HepG2 (cell line): ENCODE measurements at regions not wholly inside any gene's neighbourhood (a gene's known extent, or its start where the extent isn't known, plus 50 kb on each side); places are given as distances from the start of the nearest gene placed in this dataset.

Source experiments
- ATAC-seq: fragments of 200-7000 bp; cut with Tn5 transposase; 3 replicates; pipeline ENCODE4 v1.9.1; 2020; ENCODE audit warnings: mild to moderate bottlenecking, moderate library complexity
- BruUV-seq: library from RNA; stranded (reverse); fragments of 400-500 nt; replicated peaks from 2 replicates; lab custom pipeline; 2021; lab: Mats Ljungman, UMichigan
- CTCF ChIA-PET: fragments of 300-600 bp; formaldehyde crosslinking; extraction: SDS; loops from one replicate; lab custom pipeline; 2021; ENCODE audit warnings: low total read pairs, inconsistent platforms, low intra/inter-chr PET ratio; lab: Yijun Ruan, JAX
- POLR2A ChIA-PET: fragments of 350-600 bp; sonication (Branson Sonifier 250); formaldehyde crosslinking; loops from one replicate; lab custom pipeline; 2020; ENCODE audit warnings: antibody characterized with exemption, inconsistent platforms; lab: Yijun Ruan, JAX
- DNase-seq: peaks from one replicate; pipeline ENCODE4 v3.0.0-alpha.2; 2015; ENCODE audit warnings: low spot score
- FAIRE-seq: peaks from 3 replicates; lab custom pipeline; 2011; peaks lifted over from hg19 to GRCh38; lab: Jason Lieb, UNC
- H2AFZ ChIP-seq: one replicate; pipeline ENCODE4 v1.6.1; 2011; ENCODE audit warnings: low read length, inconsistent platforms
- H3K27ac ChIP-seq: fragments of 300-600 bp; 3 replicates; pipeline ENCODE4 v1.8.0; 2011; ENCODE audit warnings: mixed run types, mild to moderate bottlenecking, mixed read lengths, low read length, inconsistent platforms; ENCODE audit not compliant: insufficient read depth; ENCODE audit errors: extremely low read length
- H3K27me3 ChIP-seq, 2 experiments: fragments of 200-600 bp in 1 of 2; 2 replicates in 1 of 2; 3 replicates in 1 of 2; pipeline versions ENCODE4 v1.6.0 to v1.8.0; 2011; ENCODE audit warnings: low read length in 2 of 2, mild to moderate bottlenecking in 2 of 2, moderate library complexity in 2 of 2, inconsistent platforms in 1 of 2; ENCODE audit not compliant: insufficient read depth in 2 of 2, control insufficient read depth in 1 of 2
- H3K36me3 ChIP-seq, 2 experiments: fragments of 200-600 bp in 1 of 2; replicated peaks in 1 of 2; 2 replicates in 1 of 2; 3 replicates in 1 of 2; pipeline versions ENCODE4 v1.5.1 to v1.8.0; 2011; ENCODE audit warnings: low read length in 2 of 2, inconsistent platforms in 1 of 2; ENCODE audit not compliant: insufficient read depth in 2 of 2, control insufficient read depth in 1 of 2
- H3K4me1 ChIP-seq: 2 replicates; pipeline ENCODE4 v1.5.1; 2012; ENCODE audit warnings: low read length, inconsistent platforms; ENCODE audit not compliant: insufficient read depth
- H3K4me2 ChIP-seq: 2 replicates; pipeline ENCODE4 v1.6.0; 2011; ENCODE audit warnings: low read depth, low read length, inconsistent platforms
- H3K4me3 ChIP-seq, 3 experiments: fragments of 200-600 bp in 1 of 3; sonication (generic), shearing (Covaris generic) in 1 of 3; replicated peaks in 1 of 3; 2 replicates each; pipeline ENCODE4 v1.5.1; 2011 to 2016; ENCODE audit warnings: low read length in 3 of 3, inconsistent platforms in 2 of 3, low read depth in 2 of 3, mild to moderate bottlenecking in 2 of 3, control low read depth in 1 of 3, mixed read lengths in 1 of 3; ENCODE audit not compliant: insufficient read depth in 1 of 3
- H3K79me2 ChIP-seq: one replicate; pipeline ENCODE4 v1.6.1; 2011; ENCODE audit warnings: low read length, inconsistent platforms; ENCODE audit not compliant: insufficient read depth
- H3K9ac ChIP-seq: 2 replicates; pipeline ENCODE4 v1.6.0; 2011; ENCODE audit warnings: mild to moderate bottlenecking, low read depth, low read length, inconsistent platforms; ENCODE audit not compliant: insufficient read depth
- H3K9me3 ChIP-seq: 2 replicates; pipeline ENCODE4 v1.5.1; 2012; ENCODE audit warnings: mild to moderate bottlenecking, low read length
- H4K20me1 ChIP-seq: 2 replicates; pipeline ENCODE4 v1.6.0; 2011; ENCODE audit warnings: inconsistent platforms, mild to moderate bottlenecking, low read length, moderate library complexity; ENCODE audit not compliant: insufficient read depth
- ELF4 ChIP-seq: sonication (generic); formaldehyde crosslinking; IDR thresholded peaks from 2 replicates; pipeline ENCODE4 v1.5.0; 2020; ENCODE audit warnings: missing genetic modification reagents, mild to moderate bottlenecking, moderate library complexity, borderline replicate concordance
- ETV5 ChIP-seq: IDR thresholded peaks from 2 replicates; pipeline ENCODE4 v1.6.1; 2018; ENCODE audit warnings: missing biosample characterization, missing genetic modification reagents, inconsistent platforms, borderline replicate concordance
- KLF6 ChIP-seq: IDR thresholded peaks from 2 replicates; pipeline ENCODE4 v1.8.0; 2016; ENCODE audit warnings: missing biosample characterization, missing genetic modification reagents
- MED13 ChIP-seq: sonication (generic); formaldehyde crosslinking; IDR thresholded peaks from 2 replicates; pipeline ENCODE4 v1.5.0; 2020; ENCODE audit warnings: missing genetic modification reagents
- SRSF4 ChIP-seq: fragments of 200-400 bp; formaldehyde crosslinking; IDR thresholded peaks from one replicate; pipeline ENCODE4 v1.6.1; 2018; ENCODE audit warnings: mild to moderate bottlenecking, low read depth, low read length, moderate library complexity; ENCODE audit not compliant: poor library complexity, severe bottlenecking
- ZNF12 ChIP-seq: sonication (generic); formaldehyde crosslinking; IDR thresholded peaks from 2 replicates; pipeline ENCODE4 v1.5.0; 2020; ENCODE audit warnings: missing genetic modification reagents
- ZNF253 ChIP-seq: sonication (generic); formaldehyde crosslinking; IDR thresholded peaks from 2 replicates; pipeline ENCODE4 v1.8.0; 2022; ENCODE audit warnings: mild to moderate bottlenecking, missing genetic modification reagents, borderline replicate concordance
- ZNF335 ChIP-seq: sonication (generic); formaldehyde crosslinking; IDR thresholded peaks from 2 replicates; pipeline ENCODE4 v1.4.0; 2020; ENCODE audit warnings: missing genetic modification reagents
- ZNF383 ChIP-seq: sonication (generic); formaldehyde crosslinking; IDR thresholded peaks from 2 replicates; pipeline ENCODE4 v1.4.0; 2020; ENCODE audit warnings: missing genetic modification reagents, mild to moderate bottlenecking, borderline replicate concordance
- ZNF619 ChIP-seq: sonication (generic); formaldehyde crosslinking; IDR thresholded peaks from 2 replicates; pipeline ENCODE4 v1.4.0; 2020; ENCODE audit warnings: mild to moderate bottlenecking, missing genetic modification reagents
- WGBS: methylation state at CpG from one replicate; pipeline ENCODE4 v1.1.6; 2017; ENCODE audit warnings: low lambda C conversion rate; 5-methylcytosine and 5-hydroxymethylcytosine counted together
- in situ Hi-C: cut with HindIII; loops from 2 replicates; pipeline ENCODE4 v1.10.0; 2017; ENCODE audit warnings: low pct_unique_long_range_greater_than_20kb; ENCODE audit not compliant: extremely low pct_ligation_motif_present
- intact Hi-C: fragments of 100-400 bp; cut with micrococcal nuclease; formaldehyde crosslinking; loops from one replicate; pipeline ENCODE4 v1.10.0; 2022; ENCODE audit not compliant: unreplicated experiment
- TF ChIP-seq, protein P1 (sequence below): sonication (generic); formaldehyde crosslinking; IDR thresholded peaks from 2 replicates; pipeline ENCODE4 v1.4.0; 2020; ENCODE audit warnings: missing genetic modification reagents, borderline replicate concordance
- TF ChIP-seq, protein P2 (sequence below), 2 experiments: sonication (generic) in 1 of 2; formaldehyde crosslinking in 1 of 2; IDR thresholded peaks; 2 replicates each; pipeline versions ENCODE4 v1.5.1 to v1.6.1; 2011 to 2020; ENCODE audit warnings: borderline replicate concordance in 1 of 2, low read depth in 1 of 2, low read length in 1 of 2, mild to moderate bottlenecking in 1 of 2, missing genetic modification reagents in 1 of 2, moderate library complexity in 1 of 2
- TF ChIP-seq, protein P3 (sequence below): sonication (generic); formaldehyde crosslinking; IDR thresholded peaks from 2 replicates; pipeline ENCODE4 v1.9.0; 2021; ENCODE audit warnings: missing genetic modification reagents, borderline replicate concordance
- TF ChIP-seq, protein P4 (sequence below): sonication (generic); formaldehyde crosslinking; IDR thresholded peaks from 2 replicates; pipeline ENCODE4 v1.4.0; 2020; ENCODE audit warnings: mild to moderate bottlenecking, missing genetic modification reagents, borderline replicate concordance

DNA sequence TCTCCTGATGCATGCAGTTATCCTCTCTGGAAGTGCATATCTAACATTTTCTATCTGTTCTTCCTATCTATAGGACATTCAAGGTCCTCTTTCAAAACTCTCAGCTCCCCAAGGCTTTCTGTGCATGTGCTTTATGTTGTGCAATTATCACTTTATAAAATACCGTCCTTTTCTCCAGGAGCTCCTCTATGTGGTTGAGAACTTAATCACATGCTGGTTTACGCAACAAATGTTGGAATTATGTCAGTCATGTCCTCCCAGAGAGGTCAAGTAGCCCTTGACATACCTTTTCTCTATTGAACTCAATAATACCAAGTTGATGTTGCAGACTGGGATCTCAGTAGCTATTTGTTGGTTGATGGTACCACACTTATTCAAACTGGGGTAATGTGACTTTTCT lies 388.4 kb downstream of the BTBD3 start (continued):
- TF ChIP-seq, protein P1, sequence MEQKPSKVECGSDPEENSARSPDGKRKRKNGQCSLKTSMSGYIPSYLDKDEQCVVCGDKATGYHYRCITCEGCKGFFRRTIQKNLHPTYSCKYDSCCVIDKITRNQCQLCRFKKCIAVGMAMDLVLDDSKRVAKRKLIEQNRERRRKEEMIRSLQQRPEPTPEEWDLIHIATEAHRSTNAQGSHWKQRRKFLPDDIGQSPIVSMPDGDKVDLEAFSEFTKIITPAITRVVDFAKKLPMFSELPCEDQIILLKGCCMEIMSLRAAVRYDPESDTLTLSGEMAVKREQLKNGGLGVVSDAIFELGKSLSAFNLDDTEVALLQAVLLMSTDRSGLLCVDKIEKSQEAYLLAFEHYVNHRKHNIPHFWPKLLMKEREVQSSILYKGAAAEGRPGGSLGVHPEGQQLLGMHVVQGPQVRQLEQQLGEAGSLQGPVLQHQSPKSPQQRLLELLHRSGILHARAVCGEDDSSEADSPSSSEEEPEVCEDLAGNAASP (CRISPR knock-in tag), result no peak
- TF ChIP-seq ZNF253 (CRISPR knock-in tag), result no peak

DNA sequence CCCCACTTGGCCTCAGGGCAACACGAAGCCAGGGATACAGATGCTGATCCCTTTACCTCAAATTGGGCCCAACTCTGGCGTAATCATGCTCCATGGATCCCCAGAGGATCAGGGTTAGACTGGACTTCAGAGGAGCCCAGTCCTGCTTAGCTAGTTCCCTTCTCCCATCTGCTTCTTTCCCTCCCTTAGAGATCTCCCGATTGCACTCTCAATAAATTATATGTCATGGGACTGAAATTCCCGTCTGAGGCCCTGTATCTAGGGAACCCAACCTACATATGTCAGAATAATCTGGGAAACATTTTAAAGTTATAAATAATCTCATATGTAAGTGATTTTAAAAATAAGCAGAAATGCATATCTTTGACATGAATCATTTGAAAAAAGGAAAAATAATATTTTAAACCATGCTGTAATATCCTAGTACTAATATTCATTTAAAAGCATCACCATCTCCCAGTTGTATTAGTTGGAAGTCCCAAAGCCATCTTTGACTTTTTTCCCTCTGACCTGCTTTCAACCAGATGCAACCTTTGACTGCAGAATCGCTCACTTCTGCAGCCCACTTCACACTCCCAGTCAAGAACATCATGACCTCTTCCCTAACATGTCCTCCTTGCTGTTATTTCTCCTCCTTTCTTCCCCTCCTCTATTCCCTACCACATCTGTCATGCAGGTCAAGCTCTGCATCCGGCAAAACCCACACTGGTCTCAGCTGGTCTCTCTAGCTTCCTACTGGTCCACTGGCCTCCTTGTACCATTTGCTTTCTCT lies 393.6 kb downstream of the BTBD3 start:
- DNase-seq, result no peak
- Histone ChIP-seq H3K4me1 (no peaks in the 10 kb centered on the region), H4K20me1 (no peaks in the 10 kb centered on the region), H3K9ac (no peak overlapping the region), H3K4me2 (no peak overlapping the region), H2AFZ (no peak overlapping the region), H3K4me3 (no peak overlapping the region), H3K79me2 (no peaks in the 10 kb centered on the region), H3K9me3 (peaks cover 63% of the 10 kb centered on the region), H3K36me3 (no peaks in the 10 kb centered on the region), H3K27me3 (no peaks in the 10 kb centered on the region), H3K27ac (no peak overlapping the region)
- ChIA-PET POLR2A (no interaction called here), CTCF (no interaction called here)
- no peak for FAIRE-seq
- in situ Hi-C loops, result no loop called here
- intact Hi-C loops, result no loop called here
- WGBS, result 8% methylated on average over 5 of the region's 6 CpGs
- no peak for ATAC-seq
- no TSS peak for BruUV-seq
- TF ChIP-seq KLF6 (CRISPR knock-in tag) (no peak), ETV5 (CRISPR knock-in tag) (no peak), SRSF4 (no peak), ELF4 (CRISPR knock-in tag) (no peak), MED13 (no peak), ZNF12 (CRISPR knock-in tag) (no peak), ZNF335 (no peak), ZNF619 (CRISPR knock-in tag) (no peak), ZNF383 (CRISPR knock-in tag) (no peak)
- TF ChIP-seq, protein P2, sequence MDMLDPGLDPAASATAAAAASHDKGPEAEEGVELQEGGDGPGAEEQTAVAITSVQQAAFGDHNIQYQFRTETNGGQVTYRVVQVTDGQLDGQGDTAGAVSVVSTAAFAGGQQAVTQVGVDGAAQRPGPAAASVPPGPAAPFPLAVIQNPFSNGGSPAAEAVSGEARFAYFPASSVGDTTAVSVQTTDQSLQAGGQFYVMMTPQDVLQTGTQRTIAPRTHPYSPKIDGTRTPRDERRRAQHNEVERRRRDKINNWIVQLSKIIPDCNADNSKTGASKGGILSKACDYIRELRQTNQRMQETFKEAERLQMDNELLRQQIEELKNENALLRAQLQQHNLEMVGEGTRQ (IDR thresholded peaks at IDR 0.05; ENCODE audit: low read depth, low read length), result no peak
- TF ChIP-seq, protein P2 (CRISPR knock-in tag; IDR thresholded peaks at IDR 0.05; ENCODE audit: borderline replicate concordance), result no peak
- TF ChIP-seq, protein P3, sequence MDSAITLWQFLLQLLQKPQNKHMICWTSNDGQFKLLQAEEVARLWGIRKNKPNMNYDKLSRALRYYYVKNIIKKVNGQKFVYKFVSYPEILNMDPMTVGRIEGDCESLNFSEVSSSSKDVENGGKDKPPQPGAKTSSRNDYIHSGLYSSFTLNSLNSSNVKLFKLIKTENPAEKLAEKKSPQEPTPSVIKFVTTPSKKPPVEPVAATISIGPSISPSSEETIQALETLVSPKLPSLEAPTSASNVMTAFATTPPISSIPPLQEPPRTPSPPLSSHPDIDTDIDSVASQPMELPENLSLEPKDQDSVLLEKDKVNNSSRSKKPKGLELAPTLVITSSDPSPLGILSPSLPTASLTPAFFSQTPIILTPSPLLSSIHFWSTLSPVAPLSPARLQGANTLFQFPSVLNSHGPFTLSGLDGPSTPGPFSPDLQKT (CRISPR knock-in tag), result no peak
- TF ChIP-seq, protein P4, sequence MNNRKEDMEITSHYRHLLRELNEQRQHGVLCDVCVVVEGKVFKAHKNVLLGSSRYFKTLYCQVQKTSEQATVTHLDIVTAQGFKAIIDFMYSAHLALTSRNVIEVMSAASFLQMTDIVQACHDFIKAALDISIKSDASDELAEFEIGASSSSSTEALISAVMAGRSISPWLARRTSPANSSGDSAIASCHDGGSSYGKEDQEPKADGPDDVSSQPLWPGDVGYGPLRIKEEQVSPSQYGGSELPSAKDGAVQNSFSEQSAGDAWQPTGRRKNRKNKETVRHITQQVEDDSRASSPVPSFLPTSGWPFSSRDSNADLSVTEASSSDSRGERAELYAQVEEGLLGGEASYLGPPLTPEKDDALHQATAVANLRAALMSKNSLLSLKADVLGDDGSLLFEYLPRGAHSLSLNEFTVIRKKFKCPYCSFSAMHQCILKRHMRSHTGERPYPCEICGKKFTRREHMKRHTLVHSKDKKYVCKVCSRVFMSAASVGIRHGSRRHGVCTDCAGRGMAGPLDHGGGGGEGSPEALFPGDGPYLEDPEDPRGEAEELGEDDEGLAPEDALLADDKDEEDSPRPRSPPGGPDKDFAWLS (CRISPR knock-in tag), result no peak
